NT2/D1 (cell line): ENCODE measurements at regions not wholly inside any gene's neighbourhood (a gene's known extent, or its start where the extent isn't known, plus 50 kb on each side); places are given as distances from the start of the nearest gene placed in this dataset.

Source experiments
- DNase-seq: peaks from one replicate; pipeline ENCODE4 v3.0.0-alpha.2; 2011; ENCODE audit warnings: low read depth, low spot score
- H3K27me3 ChIP-seq: 2 replicates; pipeline ENCODE4 v1.6.0; 2011; ENCODE audit warnings: mild to moderate bottlenecking; ENCODE audit not compliant: insufficient read length, insufficient read depth
- H3K36me3 ChIP-seq: 2 replicates; pipeline ENCODE4 v1.6.1; 2011; ENCODE audit warnings: mild to moderate bottlenecking, low read length, mixed read lengths; ENCODE audit not compliant: insufficient read depth, insufficient read length
- H3K4me1 ChIP-seq: 2 replicates; pipeline ENCODE4 v1.5.1; 2011; ENCODE audit not compliant: insufficient read depth, insufficient read length
- H3K4me3 ChIP-seq: 2 replicates; pipeline ENCODE4 v1.5.1; 2011; ENCODE audit warnings: low read depth; ENCODE audit not compliant: insufficient read length
- H3K9ac ChIP-seq: 2 replicates; pipeline ENCODE4 v1.6.0; 2011; ENCODE audit warnings: low read depth; ENCODE audit not compliant: insufficient read length
- H3K9me3 ChIP-seq: 2 replicates; pipeline ENCODE4 v1.5.1; 2011; ENCODE audit warnings: mild to moderate bottlenecking, low read length; ENCODE audit not compliant: insufficient read depth
- SUZ12 ChIP-seq: IDR thresholded peaks from 2 replicates; pipeline ENCODE4 v1.6.1; 2011; ENCODE audit not compliant: insufficient read length, insufficient read depth; ENCODE audit errors: extremely low read depth
- YY1 ChIP-seq: IDR thresholded peaks from 2 replicates; pipeline ENCODE4 v1.6.1; 2011; ENCODE audit not compliant: insufficient read length, insufficient read depth
- ZNF274 ChIP-seq: IDR thresholded peaks from 2 replicates; pipeline ENCODE4 v1.6.1; 2011; ENCODE audit warnings: mild to moderate bottlenecking, low read depth, low read length

GRCh38 chr2:34738691-34739090 lies 1139.6 kb upstream of the FAM98A start:
- no peak for DNase-seq
- no peaks in the 10 kb centered on the region for H3K27me3 ChIP-seq
- no peaks in the 10 kb centered on the region for H3K36me3 ChIP-seq
- H3K4me1 ChIP-seq, result no peaks in the 10 kb centered on the region
- H3K9me3 ChIP-seq, result 0 out of 2 replicates have a peak, but pooled peaks cover 6% of the 10 kb centered on the region
- no peak overlapping the region for H3K4me3 ChIP-seq
- H3K9ac ChIP-seq, result no peak overlapping the region
- TF ChIP-seq ZNF274 (no peak), YY1 (no peak), SUZ12 (no peak)

- TF ChIP-seq ZNF274 (no peak), SUZ12 (no peak), YY1 (no peak)
- Histone ChIP-seq H3K9me3 (0 out of 2 replicates have a peak, but pooled peaks cover 6% of the 10 kb centered on the region), H3K27me3 (no peaks in the 10 kb centered on the region), H3K9ac (no peak overlapping the region), H3K4me3 (no peak overlapping the region), H3K36me3 (no peaks in the 10 kb centered on the region), H3K4me1 (no peaks in the 10 kb centered on the region)
- no peak for DNase-seq
Observed at GRCh38 chr2:34737146-34737545, 1138.0 kb upstream of the FAM98A start.

- 0 out of 2 replicates have a peak, but pooled peaks cover 6% of the 10 kb centered on the region for H3K9me3 ChIP-seq
- H3K9ac ChIP-seq, result no peak overlapping the region
- H3K27me3 ChIP-seq, result no peaks in the 10 kb centered on the region
- DNase-seq, result no peak
- TF ChIP-seq YY1 (no peak), SUZ12 (no peak), ZNF274 (no peak)
- no peak overlapping the region for H3K4me3 ChIP-seq
- H3K36me3 ChIP-seq, result no peaks in the 10 kb centered on the region
- no peaks in the 10 kb centered on the region for H3K4me1 ChIP-seq
Observed at GRCh38 chr2:34736482-34736881, 1137.4 kb upstream of the FAM98A start.

GRCh38 chr2:34734662-34735061 lies 1135.6 kb upstream of the FAM98A start:
- TF ChIP-seq ZNF274 (no peak), SUZ12 (no peak), YY1 (no peak)
- H3K27me3 ChIP-seq, result no peaks in the 10 kb centered on the region
- no peaks in the 10 kb centered on the region for H3K36me3 ChIP-seq
- H3K9ac ChIP-seq, result no peak overlapping the region
- no peak overlapping the region for H3K4me3 ChIP-seq
- DNase-seq, result peak; percentile 54
- 0 out of 2 replicates have a peak, but pooled peaks cover 6% of the 10 kb centered on the region for H3K9me3 ChIP-seq
- H3K4me1 ChIP-seq, result no peaks in the 10 kb centered on the region

- no peaks in the 10 kb centered on the region for H3K27me3 ChIP-seq
- H3K36me3 ChIP-seq, result no peaks in the 10 kb centered on the region
- H3K9ac ChIP-seq, result no peak overlapping the region
- no peak overlapping the region for H3K4me3 ChIP-seq
- no peak for TF ChIP-seq YY1
- TF ChIP-seq ZNF274, result no peak
- no peak for TF ChIP-seq SUZ12
- no peak for DNase-seq
- H3K4me1 ChIP-seq, result no peaks in the 10 kb centered on the region
- H3K9me3 ChIP-seq, result 0 out of 2 replicates have a peak, but pooled peaks cover 6% of the 10 kb centered on the region
Observed at GRCh38 chr2:34734042-34734441, 1134.9 kb upstream of the FAM98A start.

GRCh38 chr2:34731292-34731691 lies 1132.2 kb upstream of the FAM98A start:
- Histone ChIP-seq H3K36me3 (no peaks in the 10 kb centered on the region), H3K4me3 (no peak overlapping the region), H3K27me3 (no peaks in the 10 kb centered on the region), H3K4me1 (no peaks in the 10 kb centered on the region), H3K9me3 (0 out of 2 replicates have a peak, but pooled peaks cover 6% of the 10 kb centered on the region), H3K9ac (no peak overlapping the region)
- DNase-seq, result no peak
- TF ChIP-seq SUZ12 (no peak), ZNF274 (no peak), YY1 (no peak)

- Histone ChIP-seq H3K4me1 (no peaks in the 10 kb centered on the region), H3K4me3 (no peak overlapping the region), H3K27me3 (no peaks in the 10 kb centered on the region), H3K36me3 (no peaks in the 10 kb centered on the region), H3K9ac (no peak overlapping the region), H3K9me3 (0 out of 2 replicates have a peak, but pooled peaks cover under 1% of the 10 kb centered on the region)
- no peak for DNase-seq
- no peak for TF ChIP-seq ZNF274
- TF ChIP-seq YY1, result no peak
- no peak for TF ChIP-seq SUZ12
Observed at GRCh38 chr2:34729845-34730244, 1130.7 kb upstream of the FAM98A start.
